SK-N-MC (cell line): ENCODE measurements at regions not wholly inside any gene's neighbourhood (a gene's known extent, or its start where the extent isn't known, plus 50 kb on each side); places are given as distances from the start of the nearest gene placed in this dataset.

ENCODE experiments used
- EZH2 ChIP-seq: fragments of 200-600 bp; sonication (generic); IDR thresholded peaks from one replicate; pipeline ENCODE4 v1.6.1; 2017; ENCODE audit warnings: antibody characterized with exemption
- FOXP2 ChIP-seq: optimal IDR thresholded peaks from 2 replicates; pipeline ENCODE3; 2011; ENCODE audit warnings: mild to moderate bottlenecking, moderate library complexity; ENCODE audit not compliant: insufficient read depth; ENCODE audit errors: extremely low read length, control extremely low read depth
- POLR2AphosphoS5 ChIP-seq: IDR thresholded peaks from 2 replicates; pipeline ENCODE4 v1.6.1; 2012; ENCODE audit warnings: mild to moderate bottlenecking, low read depth, low read length, borderline replicate concordance

GRCh38 chr14:46279327-46279726 lies 372.3 kb downstream of the RPL10L start:
- TF ChIP-seq EZH2 (no peak), POLR2AphosphoS5 (no peak), FOXP2 (no peak)
